HG03432 (cell line): ENCODE measurements at regions not wholly inside any gene's neighbourhood (a gene's known extent, or its start where the extent isn't known, plus 50 kb on each side); places are given as distances from the start of the nearest gene placed in this dataset.
A peak's percentile ranks its signal among the peaks of the same experiment; 100 is the strongest.

Experiments
- ATAC-seq: cut with Tn5 transposase; IDR thresholded peaks from one replicate; pipeline ENCODE4 v1.9.1; 2021; ENCODE audit warnings: mild to moderate bottlenecking, moderate library complexity; ENCODE audit not compliant: unreplicated experiment

DNA sequence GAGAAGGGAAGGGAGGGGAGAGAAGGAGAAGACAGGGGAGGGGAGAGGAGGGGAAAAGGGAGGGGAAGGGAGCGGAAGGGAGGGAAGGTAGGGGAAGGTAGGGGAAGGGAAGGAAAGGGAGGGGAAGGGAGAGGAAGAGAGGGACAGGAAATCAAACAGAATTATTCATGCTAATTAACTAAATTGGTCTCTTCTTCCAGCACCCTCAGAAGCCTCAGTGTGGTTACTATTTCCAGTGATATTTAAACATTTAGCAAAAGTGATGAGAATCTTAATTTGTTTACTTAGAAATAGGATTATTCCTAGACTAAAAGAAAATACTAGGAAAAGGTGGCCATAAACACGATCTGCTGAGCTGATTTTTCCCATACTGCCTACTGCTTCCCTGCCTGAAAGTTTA is 193.1 kb upstream of the CPEB2 start:
- ATAC-seq: no peak

DNA sequence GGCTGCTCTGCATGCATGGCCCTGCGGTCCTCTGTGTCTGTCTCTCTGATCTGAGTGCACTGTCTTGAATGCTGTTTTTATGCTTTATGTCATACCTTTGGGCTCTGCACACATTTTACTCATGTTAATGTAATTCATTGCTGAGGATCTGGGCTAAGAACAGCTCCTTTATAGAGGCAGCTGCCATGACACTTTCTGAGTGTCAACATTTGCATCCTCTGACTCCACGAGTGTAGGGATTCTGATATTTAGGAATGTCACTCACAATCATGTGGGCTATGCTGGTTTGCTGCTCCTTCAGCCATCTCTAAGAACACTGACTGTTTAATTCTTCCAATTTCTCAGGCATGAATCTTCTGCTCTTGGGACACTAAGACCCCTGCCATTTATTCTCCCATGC is 192.2 kb upstream of the CPEB2 start:
- ATAC-seq: no peak

DNA sequence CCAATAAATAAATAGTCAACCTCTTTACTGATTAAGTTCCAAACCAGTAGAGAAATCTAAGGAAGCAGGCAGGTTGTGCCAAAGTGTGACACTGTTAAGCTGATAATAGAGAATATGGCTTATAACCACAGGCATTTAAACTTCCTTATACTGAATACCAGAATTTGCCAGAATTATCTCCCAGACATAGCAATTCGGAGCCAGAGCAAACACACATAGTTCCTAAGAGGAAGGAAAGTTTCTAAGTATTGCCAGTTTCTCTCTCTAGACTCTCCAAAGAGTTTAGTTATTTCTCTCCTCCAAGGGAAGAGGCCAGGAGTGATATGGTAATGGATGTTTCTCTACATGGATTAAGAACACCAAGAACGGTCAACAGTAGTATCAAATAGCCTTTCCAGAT is 191.7 kb upstream of the CPEB2 start:
- ATAC-seq: no peak

DNA sequence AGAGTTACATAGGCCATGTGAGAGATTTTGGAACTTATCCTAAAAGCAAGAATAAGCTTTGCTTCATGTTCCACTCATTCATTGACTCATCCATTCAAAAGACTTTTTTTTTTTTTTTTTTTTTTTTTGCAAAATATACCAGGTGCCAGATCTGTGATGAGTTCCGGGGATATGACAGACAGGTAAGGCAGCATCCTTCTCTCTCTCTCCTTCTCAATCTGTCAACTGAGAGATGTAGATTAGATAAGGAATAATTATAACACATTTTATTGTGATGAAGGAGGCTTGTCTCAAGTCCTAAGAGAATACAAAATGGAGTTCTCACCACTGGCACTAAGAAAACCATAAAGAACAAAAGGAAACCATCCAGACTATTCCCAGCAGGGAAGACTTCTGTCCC is 190.2 kb upstream of the CPEB2 start:
- no peak for ATAC-seq

DNA sequence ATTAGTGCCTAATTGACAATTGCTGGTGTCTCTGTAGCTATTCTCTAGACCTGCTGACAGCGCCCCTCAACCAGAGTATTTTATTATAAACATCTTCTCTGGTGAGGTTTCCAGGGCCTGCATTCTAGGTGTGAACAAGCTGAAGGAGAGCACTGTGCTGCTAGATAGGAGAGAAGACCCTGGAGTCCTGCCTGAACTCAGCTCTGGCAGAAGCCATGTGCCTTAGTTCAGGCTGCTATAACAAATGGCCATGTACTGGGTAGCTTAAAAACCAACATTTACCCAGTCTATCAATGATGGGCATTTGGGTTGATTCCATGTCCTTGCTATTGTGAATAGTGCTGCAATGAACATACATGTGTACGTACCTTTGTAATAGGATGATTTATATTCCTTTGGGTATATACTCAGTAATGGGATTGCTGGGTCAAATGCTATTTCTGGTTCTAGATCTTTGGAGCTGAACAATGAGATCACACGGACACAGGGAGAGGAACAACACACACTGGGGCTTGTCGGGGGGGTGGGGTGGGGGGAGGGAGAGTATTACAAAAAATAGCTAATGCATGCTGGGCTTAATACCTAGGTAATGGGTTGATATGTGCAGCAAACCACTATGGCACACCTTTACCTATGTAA is 185.5 kb upstream of the CPEB2 start:
- ATAC-seq: no peak

DNA sequence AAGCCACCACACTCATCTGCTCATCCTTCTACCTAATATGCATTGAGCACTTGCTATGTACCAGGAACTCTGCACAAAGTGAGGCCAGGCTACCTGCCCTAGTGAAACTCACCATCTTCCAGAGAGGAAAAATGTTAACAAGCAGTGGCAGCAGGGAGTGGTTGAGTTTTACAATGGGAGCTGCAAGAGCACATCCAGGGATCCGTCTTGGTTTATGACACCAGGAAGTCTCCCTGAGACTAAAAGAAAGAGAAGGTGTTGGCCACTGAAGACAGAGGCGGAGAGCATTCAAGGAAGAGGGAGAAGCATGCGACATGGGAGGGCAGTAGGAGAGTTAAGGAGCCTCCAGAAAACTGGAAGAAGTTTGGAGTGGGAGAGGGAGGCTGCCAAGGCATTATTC is 178.1 kb upstream of the CPEB2 start:
- no peak for ATAC-seq

DNA sequence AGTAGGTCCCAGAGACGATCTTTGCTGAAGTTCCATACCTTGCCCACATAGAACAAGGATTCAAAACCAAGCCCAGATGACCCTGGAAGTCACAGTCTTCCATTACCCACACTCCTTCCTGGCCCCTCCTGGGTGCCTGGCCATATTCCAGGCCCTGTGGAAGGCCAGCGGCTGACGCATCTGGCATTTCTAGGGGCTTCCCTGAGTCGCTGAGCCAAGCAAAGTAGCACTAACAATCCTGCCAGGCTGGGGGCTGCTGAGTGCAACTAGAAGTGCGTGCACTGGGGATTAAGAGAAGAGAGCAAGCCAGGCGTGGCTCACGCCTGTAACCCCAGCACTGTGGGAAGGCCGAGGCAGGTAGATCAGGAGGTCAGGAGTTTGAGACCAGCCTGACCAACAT is 175.2 kb upstream of the CPEB2 start:
- ATAC-seq: no peak

DNA sequence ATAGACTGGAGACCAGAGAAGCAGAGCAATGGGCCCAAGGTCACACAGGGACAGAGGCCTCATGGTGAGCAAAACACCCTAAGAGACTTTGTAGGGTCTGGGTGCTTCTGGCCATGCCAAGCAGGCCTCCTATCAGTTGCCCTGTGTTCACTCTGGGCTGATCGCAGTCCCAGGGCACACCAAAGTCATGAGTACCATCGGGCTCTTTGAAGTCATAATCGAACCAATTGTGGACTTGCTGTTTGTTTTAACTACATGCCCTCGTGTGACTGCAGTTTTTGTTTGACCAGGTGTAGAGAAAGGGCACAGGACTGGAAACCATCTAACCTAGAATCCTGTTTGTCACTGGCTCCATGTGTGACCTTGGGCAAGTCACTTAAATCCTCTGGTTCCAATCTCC is 172.5 kb upstream of the CPEB2 start:
- ATAC-seq: no peak

DNA sequence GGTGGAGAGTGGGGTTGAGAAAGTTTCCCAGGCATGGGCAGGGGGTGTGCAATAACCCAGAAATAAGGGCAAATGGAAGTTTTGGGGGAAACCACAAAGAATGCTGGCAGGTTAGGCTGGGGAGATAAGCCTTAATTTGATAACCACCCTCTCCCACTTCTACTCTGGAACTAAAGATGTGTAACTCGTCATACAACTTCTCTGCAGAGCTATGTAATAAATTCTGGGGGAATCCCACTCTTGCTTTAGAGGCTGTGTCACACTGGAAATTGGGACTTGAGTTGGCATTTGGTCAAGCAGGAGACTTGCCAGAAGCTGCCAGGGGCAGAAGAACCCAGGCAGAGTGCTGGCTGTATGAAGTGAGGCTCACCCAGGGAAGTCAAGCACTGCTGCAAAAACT is 170.9 kb upstream of the CPEB2 start:
- ATAC-seq: no peak

DNA sequence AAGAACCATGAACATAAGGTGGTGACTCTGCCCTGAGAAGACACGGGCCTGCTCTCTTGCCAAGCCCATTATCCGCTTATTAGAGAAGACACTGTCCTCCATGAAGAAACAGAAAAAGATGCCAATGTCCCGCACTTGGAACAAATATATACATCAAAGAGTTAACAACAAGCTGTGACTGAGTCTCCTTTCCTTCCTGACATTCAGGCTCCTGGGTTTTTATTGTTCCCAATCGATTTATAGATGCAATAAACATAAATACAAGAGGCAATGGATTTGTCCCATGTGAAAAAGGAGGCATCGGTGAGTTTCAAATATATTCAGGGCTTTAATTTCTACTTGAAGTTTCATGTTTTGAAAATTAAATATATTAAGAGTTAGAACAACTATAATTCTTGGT is 169.2 kb upstream of the CPEB2 start:
- ATAC-seq: no peak

DNA sequence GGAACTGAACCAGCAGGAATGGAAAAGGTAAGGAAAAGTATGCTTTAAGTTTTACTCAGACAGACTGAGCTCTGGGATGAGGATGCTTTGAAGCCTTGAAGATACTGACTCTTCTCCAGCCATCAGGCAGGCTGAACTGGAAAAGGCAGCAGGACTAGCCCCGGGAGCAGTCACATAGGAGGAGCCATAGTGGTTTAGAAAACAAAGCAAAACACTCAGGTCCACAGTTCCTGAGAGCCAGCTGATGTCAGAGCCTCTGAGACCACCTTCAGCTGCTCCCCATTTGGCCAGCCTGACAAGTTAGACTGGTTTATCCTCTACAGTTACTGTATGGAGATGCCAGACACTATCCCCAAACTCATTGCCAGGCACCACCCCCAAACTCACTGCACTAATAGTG is 167.9 kb upstream of the CPEB2 start:
- ATAC-seq: no peak

DNA sequence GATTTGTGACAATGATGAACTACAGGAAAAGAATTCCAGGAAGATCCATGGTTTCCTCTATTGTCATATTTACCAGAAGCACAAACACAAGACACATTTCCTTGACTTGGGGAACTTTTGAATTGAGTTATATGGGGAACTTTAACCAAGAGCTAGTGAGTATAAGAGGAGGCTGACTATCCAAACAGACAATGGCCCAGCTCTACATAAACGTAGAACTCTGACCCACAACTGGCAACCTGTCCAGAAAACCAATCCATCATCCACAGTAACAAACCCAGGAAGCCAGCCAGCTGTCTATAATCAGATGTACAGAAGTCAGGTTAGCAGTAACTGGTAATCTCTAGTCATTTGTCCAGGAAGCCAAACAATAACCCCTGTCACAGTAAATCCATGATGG is 167.0 kb upstream of the CPEB2 start:
- ATAC-seq: no peak

DNA sequence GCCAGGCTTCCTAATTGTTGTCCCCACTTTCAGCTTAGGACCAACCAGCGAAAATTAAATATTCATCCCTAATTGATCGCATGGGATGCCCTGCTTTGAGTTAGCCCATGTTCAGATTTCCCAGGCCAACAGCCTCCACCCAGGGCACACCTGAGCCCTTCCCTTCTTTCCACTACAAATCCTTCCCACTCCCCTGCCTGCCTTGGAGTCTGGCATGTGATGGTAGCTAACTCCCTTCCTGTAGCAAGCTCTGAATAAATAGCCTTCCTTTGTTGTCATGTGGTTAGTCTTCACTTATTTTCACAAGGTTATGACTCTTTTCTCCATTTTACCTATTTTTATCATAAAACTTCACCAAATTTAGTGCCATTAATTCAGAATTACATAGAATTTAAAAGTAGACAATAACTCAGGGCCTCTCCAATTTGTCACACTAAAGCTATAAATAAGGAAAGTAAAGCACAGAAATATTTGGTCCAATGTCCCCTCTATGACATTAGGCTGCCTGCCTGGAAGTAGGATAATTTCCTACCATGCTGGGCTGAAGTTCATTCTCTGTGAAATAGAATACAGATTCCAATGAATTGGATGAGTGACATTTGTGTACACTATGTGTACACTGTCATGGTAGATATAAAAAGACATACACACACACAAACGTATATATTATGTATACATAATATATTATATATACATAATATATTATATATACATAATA is 166.4 kb upstream of the CPEB2 start:
- no peak for ATAC-seq

DNA sequence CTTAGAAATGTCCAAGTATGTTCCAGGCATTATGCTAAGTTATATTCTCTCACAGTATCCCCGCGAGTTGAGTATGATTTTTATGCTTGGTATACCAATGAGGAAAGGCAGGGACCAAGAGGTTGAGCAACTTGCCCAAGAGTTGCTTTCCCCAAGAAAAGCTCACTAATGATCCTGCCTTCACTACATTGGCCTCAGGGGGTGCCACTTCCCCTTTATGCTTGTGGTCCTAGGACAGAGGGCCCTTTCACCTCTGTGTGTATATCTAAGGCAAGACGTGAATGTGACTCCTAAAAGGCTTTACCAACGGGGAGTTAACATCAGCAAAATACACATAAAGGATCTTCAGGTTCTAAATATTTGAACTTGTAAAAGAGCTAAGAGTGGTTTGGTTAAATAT is 164.4 kb upstream of the CPEB2 start:
- peak; percentile 67 for ATAC-seq

DNA sequence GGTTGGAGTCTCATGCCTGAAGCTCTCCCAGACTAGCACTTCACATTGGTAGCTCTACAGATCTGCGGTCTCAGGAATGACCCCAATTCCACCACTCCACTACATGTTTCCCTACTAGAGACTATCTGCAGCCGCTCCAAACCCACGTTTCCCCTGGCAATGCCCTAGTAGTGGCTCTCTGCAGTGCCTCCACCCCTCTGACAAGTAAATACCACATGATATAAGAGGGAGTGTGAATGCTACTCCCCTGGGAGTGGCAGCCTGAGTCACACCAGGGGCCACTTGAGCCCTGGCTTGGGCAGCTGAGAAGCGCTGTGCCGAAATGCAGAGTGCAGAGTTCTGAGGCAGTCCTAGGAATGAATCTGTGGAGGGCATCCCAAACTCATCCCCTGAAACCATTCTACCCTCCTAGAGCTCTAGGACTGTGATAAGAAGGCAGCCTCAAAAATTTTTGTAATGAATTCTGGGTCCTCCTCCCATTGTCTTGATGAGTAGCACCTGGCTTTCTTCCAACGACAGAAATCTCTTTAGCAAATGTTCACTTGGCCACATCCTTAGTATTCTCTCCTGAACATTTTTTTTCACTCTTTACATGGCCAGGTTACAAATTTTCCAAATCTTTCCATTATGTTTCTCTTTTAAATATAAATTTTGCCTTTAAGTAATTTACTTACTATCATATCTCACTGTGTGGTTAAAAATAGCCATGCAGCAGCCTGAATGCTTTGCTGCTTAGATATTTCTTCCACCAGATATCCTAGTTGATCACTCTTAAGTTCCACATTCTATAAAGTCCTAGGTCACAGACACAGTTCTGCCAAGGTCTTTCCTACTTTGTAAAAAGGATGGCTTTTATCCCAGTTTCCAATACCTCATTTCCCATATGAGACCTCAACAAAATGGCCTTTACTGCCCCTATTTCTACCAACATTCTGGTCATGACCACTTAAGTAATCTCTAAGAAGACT is 160.2 kb upstream of the CPEB2 start:
- ATAC-seq: no peak

DNA sequence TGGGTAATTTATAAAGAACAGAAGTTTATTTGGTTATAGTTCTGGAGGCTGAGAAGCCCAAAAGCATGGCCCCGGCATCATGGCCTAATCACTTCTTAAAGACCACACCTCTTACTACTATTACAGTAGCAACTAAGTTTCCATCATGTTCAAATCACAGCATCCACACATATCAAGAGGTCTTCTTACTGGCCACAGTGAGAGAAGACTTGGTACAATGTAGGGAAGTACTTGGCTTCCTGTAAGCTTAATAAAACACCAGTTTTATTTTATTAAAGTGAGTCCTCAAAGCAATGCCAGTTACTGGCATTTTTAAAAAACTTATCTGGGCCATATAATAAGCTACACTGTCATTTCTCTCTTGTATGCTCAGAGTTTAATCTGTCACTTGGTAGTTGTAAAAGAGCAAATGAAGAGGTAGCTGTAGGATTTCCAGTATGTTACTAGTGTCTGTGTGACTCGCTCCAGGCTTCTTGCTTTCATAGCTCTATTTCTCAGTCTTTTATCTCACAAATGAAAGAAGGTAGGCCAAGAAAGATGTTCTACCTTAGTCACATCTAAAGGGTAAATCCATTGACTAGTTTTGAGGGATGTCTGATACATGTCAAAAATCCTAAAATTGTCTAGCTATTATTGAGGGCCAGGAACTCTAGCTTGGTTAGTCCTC is 159.2 kb upstream of the CPEB2 start:
- ATAC-seq: no peak

DNA sequence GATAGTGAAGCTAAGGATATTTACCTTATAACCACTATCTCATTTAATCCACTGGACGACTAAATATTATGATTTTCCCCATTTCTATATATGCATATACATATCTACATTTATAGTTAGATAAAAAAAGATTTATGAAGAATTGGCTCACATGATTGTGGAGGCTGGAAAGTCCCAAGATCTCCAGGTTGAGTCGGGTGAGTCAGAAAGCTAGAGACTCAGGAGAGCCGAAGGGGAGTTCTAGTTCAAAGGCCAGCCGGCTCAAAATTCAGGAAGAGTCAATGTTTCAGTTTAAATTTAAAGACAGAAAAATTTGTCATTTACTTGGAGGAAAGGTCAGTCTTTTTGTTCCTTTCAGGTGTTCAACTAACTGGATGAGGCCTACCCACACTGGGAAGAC is 158.2 kb upstream of the CPEB2 start:
- no peak for ATAC-seq

DNA sequence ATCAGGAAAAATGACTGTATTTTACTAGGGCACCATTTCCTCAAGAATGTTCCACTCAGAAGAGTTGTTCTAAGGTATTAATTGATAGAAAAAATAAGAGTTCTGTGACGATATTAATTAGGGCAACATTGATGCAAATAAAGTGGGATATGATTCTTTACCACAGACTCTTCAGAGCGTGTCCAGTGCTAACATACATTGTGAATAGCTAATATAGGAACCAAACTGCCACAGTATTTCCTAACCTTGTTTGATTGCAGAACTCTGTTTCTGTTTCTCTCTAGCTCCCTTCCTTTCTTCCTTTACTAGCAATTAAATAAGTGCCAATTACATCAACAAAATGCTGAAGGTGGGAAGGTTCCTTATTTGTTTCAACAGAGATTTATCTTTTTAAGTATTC is 154.1 kb upstream of the CPEB2 start:
- ATAC-seq: peak; percentile 54

DNA sequence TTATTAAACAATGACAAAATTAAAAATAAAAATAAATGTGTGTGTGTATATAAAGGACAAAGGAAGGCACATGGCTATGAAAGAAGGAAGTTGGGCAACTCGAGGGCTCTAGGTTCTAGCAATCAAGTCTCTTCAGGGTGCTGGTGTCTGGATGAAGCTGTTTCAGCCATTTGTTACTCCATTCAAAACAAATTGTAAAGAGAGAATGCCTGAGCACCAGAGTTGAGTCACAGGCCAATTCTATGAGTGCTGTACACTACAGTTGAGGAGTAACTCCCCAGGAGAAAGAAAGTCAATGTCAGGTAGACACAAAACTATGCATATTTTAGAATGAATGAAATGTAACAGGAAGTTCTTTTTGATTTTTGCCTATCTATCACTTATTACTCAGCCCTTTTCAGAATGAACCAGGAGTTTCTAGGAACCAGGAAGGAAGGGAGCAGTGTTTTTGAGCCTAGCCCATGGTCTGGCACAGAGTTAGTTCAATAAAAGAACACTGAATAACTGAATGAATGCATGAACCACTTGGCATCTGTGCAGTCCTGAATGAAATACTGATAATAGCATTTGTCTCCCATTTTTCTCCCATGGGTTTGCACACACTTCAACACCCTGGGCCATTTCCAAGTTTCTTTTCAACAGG is 151.7 kb upstream of the CPEB2 start:
- ATAC-seq: no peak

DNA sequence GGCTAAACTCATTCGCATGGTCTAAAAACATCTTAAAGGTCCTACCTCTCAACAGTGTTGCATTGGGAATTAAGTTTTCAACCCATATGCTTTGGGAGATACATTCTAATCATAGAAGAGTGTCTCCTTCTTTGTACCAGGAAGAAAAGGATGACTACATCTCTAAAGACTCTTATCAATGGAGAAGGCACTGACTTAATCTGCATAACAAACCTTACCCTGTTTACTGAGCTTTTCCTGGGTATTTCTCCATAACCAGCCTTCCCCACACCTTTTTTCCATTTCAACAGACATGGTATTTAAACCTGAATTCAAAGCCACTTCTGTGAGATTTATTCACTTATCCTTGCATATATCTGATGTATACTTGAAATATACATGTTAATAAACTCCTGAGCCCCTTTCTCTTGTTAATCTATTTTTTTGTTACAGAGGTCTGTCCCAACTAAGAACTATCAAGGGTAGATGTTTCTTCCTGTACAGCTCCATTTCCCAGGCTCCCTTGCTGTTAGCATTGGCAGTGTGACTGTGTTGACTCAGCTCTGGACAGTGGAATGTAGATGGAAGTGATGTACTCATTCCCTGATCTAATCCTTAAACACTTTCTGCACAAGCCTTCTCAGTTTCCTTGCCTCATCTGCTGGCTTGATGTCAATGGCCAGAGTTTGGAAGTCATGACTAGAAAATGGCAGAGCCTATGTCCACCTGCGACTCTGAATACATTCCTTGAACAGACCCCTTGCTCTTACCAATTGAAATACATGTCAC is 148.9 kb upstream of the CPEB2 start:
- no peak for ATAC-seq
